ENCODE measurements at regions not wholly inside any gene's neighbourhood (a gene's known extent, or its start where the extent isn't known, plus 50 kb on each side); places are given as distances from the start of the nearest gene placed in this dataset.

GRCh38 chr6:138667408-138667807, 106.2 kb upstream of the CCDC28A start:
- TF ChIP-seq CEBPB (IDR thresholded peaks at IDR 0.05; ENCODE audit: low read depth) (no peak), JUND (IDR thresholded peaks at IDR 0.05) (no peak), SP1 (IDR thresholded peaks at IDR 0.05; ENCODE audit: low read depth) (no peak), POLR2A (IDR thresholded peaks at IDR 0.05; ENCODE audit: borderline replicate concordance, extremely low read depth, insufficient read depth, insufficient read length) (no peak), CTCF (IDR thresholded peaks at IDR 0.05 in 2 of 3, conservative IDR thresholded peaks at IDR 0.05 in 1 of 3; ENCODE audit: borderline replicate concordance in 1 of 3, insufficient read depth in 1 of 3, low read depth in 2 of 3, low read length in 2 of 3) (no peak), POLR2AphosphoS5 (IDR thresholded peaks at IDR 0.05; ENCODE audit: low read depth, low read length) (no peak), EZH2 (IDR thresholded peaks at IDR 0.05) (no peak)
